GM13977 (cell line): ENCODE measurements at regions not wholly inside any gene's neighbourhood (a gene's known extent, or its start where the extent isn't known, plus 50 kb on each side); places are given as distances from the start of the nearest gene placed in this dataset.

ENCODE experiments used
- DNase-seq: peaks from one replicate; pipeline ENCODE4 v3.0.0; 2012; ENCODE audit warnings: low spot score
- CTCF ChIP-seq: IDR thresholded peaks from 2 replicates; pipeline ENCODE4 v1.5.1; 2012; ENCODE audit warnings: mild to moderate bottlenecking, control low read depth; ENCODE audit not compliant: insufficient read depth; ENCODE audit errors: extremely low read depth, missing control alignments
- in situ Hi-C: fragments of 300-500 bp; cut with MboI; formaldehyde crosslinking; loops from one replicate; pipeline ENCODE4 v1.12.0; 2022; ENCODE audit warnings: low sequenced_read_pairs, low pct_unique_long_range_greater_than_20kb, mixed read lengths, inconsistent platforms; ENCODE audit not compliant: unreplicated experiment

- in situ Hi-C loops: no loop called here
- no peak for TF ChIP-seq CTCF
- DNase-seq: no peak
Measured at GRCh38 chr2:189960346-189960745, 102.2 kb downstream of the MSTN start.

- in situ Hi-C loops: no loop called here
- TF ChIP-seq CTCF: no peak
- DNase-seq: no peak
Measured at GRCh38 chr2:189959450-189959849, 103.1 kb downstream of the MSTN start.

GRCh38 chr2:189954989-189955388 is 107.5 kb downstream of the MSTN start:
- TF ChIP-seq CTCF: no peak
- in situ Hi-C loops: no loop called here
- no peak for DNase-seq

- in situ Hi-C loops: no loop called here
- DNase-seq: peak; percentile 16
- TF ChIP-seq CTCF: no peak
Measured at GRCh38 chr2:189952536-189953109, 109.9 kb downstream of the MSTN start.

- no peak for TF ChIP-seq CTCF
- in situ Hi-C loops: no loop called here
- no peak for DNase-seq
Measured at GRCh38 chr2:189951791-189952535, 110.6 kb downstream of the MSTN start.

- no peak for TF ChIP-seq CTCF
- no peak for DNase-seq
- in situ Hi-C loops: no loop called here
Measured at GRCh38 chr2:189943009-189943408, 119.5 kb downstream of the MSTN start.
